Right lung (tissue), 2 donors: ENCODE measurements at regions not wholly inside any gene's neighbourhood (a gene's known extent, or its start where the extent isn't known, plus 50 kb on each side); places are given as distances from the start of the nearest gene placed in this dataset.
"Not testable (repeated sequence)": the region's sequence is repeated elsewhere in the genome, so short reads cannot be mapped to it uniquely, and the experiment has no call there.

Experiments used
- DNase-seq, 2 donors: peaks; one replicate each; pipeline ENCODE4 v3.0.0-alpha.2; 2013

GRCh38 chr2:103167599-103167998 is 405.8 kb downstream of the TMEM182 start:
- DNase-seq, result no peak

GRCh38 chr2:103169861-103170260 is 408.0 kb downstream of the TMEM182 start:
- no peak for DNase-seq

GRCh38 chr2:103172821-103173220 is 411.0 kb downstream of the TMEM182 start:
- no peak for DNase-seq

DNA sequence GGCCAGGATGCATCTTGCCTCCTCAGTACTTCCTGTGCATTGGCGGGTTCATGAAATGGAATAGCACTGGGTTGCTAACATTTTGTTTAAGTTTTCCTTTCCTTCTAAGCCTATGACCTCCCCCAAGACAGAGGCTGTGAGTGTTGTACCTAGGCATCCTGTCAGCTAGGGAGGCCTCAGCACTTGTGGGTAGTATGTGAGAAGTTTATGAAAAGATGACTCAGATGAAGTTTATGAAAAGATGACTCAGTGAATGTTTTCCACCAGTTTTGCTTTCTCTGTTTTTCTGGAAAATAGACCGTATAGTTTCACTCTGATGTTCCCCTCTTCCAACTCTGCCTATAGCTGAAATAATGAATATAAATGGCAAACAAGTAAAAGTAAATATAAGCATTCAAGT is 412.9 kb downstream of the TMEM182 start:
- no peak for DNase-seq

GRCh38 chr2:103176294-103176915 is 414.6 kb downstream of the TMEM182 start:
- DNase-seq, result no peak

- no peak for DNase-seq
Observed at GRCh38 chr2:103179798-103180197, 418.0 kb downstream of the TMEM182 start.

GRCh38 chr2:103183061-103183460 is 421.2 kb downstream of the TMEM182 start:
- no peak for DNase-seq

GRCh38 chr2:103196802-103197201 is 435.0 kb downstream of the TMEM182 start:
- DNase-seq, result no peak

GRCh38 chr2:103200774-103201173 is 438.9 kb downstream of the TMEM182 start:
- not testable (repeated sequence) for DNase-seq

GRCh38 chr2:103208916-103209315 is 447.1 kb downstream of the TMEM182 start:
- no peak for DNase-seq

GRCh38 chr2:103213028-103213542 is 451.3 kb downstream of the TMEM182 start:
- no peak for DNase-seq

DNA sequence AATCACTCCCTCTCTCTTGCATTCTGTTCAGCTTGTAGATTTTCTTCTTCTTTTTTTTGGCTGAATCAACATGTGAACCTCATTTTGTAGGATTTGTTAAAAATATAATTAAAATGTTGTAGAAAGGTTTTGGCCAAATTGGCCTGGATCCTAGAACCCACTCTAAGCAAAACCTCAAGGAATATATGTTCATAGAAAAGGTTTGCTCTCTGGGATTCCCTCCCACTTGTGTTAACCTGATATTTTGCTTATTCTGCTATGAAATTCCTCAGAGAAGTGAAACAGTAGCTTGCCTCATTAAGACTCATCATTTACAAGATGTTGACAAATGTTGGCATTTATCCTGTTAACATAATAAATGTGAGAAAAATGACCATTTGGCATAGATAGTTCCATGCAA is 456.7 kb downstream of the TMEM182 start:
- DNase-seq, result no peak

GRCh38 chr2:103219398-103219797 is 457.6 kb downstream of the TMEM182 start:
- DNase-seq, result no peak

DNA sequence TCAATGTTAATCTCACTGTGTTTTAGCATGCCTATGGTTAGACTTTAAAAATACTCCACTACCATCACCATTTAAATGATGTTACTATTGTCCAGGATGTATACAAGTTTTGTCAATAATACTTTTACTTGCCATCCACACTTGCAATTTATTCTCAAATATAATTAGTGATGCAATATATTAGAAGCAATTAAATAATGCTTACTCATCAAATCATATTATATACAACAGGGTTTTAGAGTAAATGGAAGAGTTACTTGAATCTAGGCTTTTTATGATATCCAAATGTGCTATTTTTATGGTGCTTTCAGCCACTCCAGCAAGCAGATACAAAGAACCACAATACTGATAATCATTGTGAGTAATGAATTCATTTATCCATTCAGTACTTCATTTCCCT is 461.1 kb downstream of the TMEM182 start:
- no peak for DNase-seq

DNA sequence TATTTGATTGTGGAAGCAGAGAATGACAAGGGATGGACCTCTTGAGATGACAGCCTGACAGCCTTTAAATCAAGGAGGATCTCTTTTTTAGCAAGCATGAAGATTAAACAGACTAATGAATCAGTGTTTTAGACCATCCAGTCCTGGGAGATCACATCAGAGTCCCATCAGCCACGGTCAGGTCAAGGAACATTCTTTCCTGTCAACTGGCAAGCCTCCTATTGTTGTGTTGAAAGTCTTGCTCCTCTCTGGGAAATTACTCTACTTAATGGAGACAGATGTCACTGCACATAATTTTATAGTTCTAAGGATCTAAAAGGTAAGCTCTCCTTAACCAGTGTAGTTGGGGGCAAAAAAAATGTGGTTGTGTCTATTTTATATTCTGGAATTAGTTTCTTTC is 469.0 kb downstream of the TMEM182 start:
- no peak for DNase-seq

DNA sequence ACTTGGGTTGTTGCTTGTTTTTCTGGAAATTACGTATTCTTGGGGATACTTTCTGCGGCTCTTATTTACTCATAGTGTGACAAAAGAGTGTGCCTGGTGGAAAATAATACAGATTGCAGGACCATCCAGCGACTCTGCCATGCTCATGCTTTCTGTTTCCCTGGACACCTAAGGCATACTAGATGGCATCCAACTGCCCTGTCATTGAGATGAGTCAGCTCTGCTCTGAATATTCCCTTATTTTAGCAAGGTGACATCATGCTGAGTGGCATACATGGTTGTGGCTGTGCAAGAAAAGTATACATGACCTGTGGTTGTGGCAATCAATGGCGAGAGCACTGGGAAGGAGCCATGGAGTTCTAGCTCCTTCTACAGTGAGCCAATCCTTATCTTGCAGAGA is 471.0 kb downstream of the TMEM182 start:
- no peak for DNase-seq

- no peak for DNase-seq
Observed at GRCh38 chr2:103233691-103234090, 471.9 kb downstream of the TMEM182 start.

GRCh38 chr2:103235283-103235682 is 473.5 kb downstream of the TMEM182 start:
- no peak for DNase-seq

- no peak for DNase-seq
Observed at GRCh38 chr2:103249462-103249861, 487.6 kb downstream of the TMEM182 start.

GRCh38 chr2:103252781-103253180 is 490.9 kb downstream of the TMEM182 start:
- DNase-seq, result no peak

DNA sequence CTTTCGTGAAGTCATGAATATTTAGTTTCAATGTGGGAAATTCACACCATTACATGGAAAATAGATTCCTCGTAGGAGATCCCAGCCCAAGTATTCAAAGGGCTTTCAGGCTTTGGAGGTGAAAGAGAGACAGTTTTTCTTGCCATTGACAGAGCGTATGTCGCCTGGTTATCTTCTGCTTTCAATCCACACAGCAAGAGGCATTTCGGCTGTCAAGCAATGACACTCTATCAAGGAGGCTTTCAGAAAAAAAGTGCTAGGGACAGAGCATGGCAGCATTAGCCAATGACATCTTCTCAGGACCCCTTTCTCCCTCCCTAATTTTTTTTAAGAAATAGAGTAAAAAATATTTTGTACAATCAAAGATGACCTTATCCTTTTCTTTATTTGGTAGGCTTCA is 492.8 kb downstream of the TMEM182 start:
- DNase-seq, result no peak

- no peak for DNase-seq
Observed at GRCh38 chr2:103264058-103264768, 502.4 kb downstream of the TMEM182 start.

DNA sequence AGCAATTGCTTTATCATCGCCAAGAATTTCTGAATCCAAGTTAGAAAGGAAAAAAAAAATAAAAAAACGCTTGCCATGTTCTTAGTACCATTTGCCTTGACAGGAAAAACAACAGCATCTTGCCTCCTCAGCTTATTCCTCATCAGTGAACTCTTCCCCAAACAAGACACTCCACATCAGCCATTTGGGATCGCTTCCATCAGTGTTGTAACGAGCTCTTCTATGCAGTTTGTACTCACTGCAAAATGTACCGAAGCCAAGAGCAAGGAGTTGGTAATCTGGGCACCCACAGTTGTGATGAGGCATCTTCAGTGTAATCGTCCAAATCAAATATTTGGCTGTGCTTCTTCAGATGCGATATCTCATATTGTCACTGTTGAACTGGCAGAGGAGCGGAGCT is 503.7 kb downstream of the TMEM182 start:
- no peak for DNase-seq
